Activated gamma-delta T cell treated with anti-CD3 and anti-CD28 coated beads, Interleukin-2, amount 50 U/mL, for 16 hours (primary cell): ENCODE measurements at regions not wholly inside any gene's neighbourhood (a gene's known extent, or its start where the extent isn't known, plus 50 kb on each side); places are given as distances from the start of the nearest gene placed in this dataset.

Source experiments
- DNase-seq: peaks from one replicate; pipeline ENCODE4 v3.0.0-alpha.2; 2020; ENCODE audit warnings: low read depth

GRCh38 chr15:95492388-95493070 lies 838.0 kb upstream of the NR2F2 start:
- DNase-seq: no peak

- no peak for DNase-seq
These were observed 835.4 kb upstream of the NR2F2 start for GRCh38 chr15:95494971-95495541.

GRCh38 chr15:95497634-95498033 lies 832.9 kb upstream of the NR2F2 start:
- DNase-seq: no peak

- no peak for DNase-seq
These were observed 831.5 kb upstream of the NR2F2 start for GRCh38 chr15:95498961-95499360.

- no peak for DNase-seq
These were observed 831.1 kb upstream of the NR2F2 start for GRCh38 chr15:95499397-95499796.

GRCh38 chr15:95501865-95502264 lies 828.6 kb upstream of the NR2F2 start:
- no peak for DNase-seq

GRCh38 chr15:95503107-95503506 lies 827.4 kb upstream of the NR2F2 start:
- DNase-seq: no peak

- no peak for DNase-seq
These were observed 826.8 kb upstream of the NR2F2 start for GRCh38 chr15:95503640-95504225.

GRCh38 chr15:95511671-95512070 lies 818.8 kb upstream of the NR2F2 start:
- DNase-seq: no peak

- DNase-seq: no peak
These were observed 817.6 kb upstream of the NR2F2 start for GRCh38 chr15:95512906-95513305.

GRCh38 chr15:95519887-95520286 lies 810.6 kb upstream of the NR2F2 start:
- no peak for DNase-seq

- DNase-seq: no peak
These were observed 810.0 kb upstream of the NR2F2 start for GRCh38 chr15:95520511-95520910.

- DNase-seq: no peak
These were observed 809.6 kb upstream of the NR2F2 start for GRCh38 chr15:95520922-95521321.

GRCh38 chr15:95522533-95522932 lies 808.0 kb upstream of the NR2F2 start:
- DNase-seq: no peak

- DNase-seq: no peak
These were observed 801.6 kb upstream of the NR2F2 start for GRCh38 chr15:95528920-95529319.

- DNase-seq: no peak
These were observed 793.9 kb upstream of the NR2F2 start for GRCh38 chr15:95536638-95537037.

- DNase-seq: no peak
These were observed 791.8 kb upstream of the NR2F2 start for GRCh38 chr15:95538693-95539092.

- DNase-seq: no peak
These were observed 789.2 kb upstream of the NR2F2 start for GRCh38 chr15:95541301-95541700.

GRCh38 chr15:95549168-95549738 lies 781.2 kb upstream of the NR2F2 start:
- no peak for DNase-seq

- no peak for DNase-seq
These were observed 779.8 kb upstream of the NR2F2 start for GRCh38 chr15:95550702-95551101.

- no peak for DNase-seq
These were observed 774.3 kb upstream of the NR2F2 start for GRCh38 chr15:95556225-95556624.

- DNase-seq: no peak
These were observed 773.7 kb upstream of the NR2F2 start for GRCh38 chr15:95556866-95557225.

GRCh38 chr15:95557226-95558046 lies 773.1 kb upstream of the NR2F2 start:
- DNase-seq: no peak
